Inferior parietal cortex (tissue), 1 donor: ENCODE measurements at regions not wholly inside any gene's neighbourhood (a gene's known extent, or its start where the extent isn't known, plus 50 kb on each side); places are given as distances from the start of the nearest gene placed in this dataset.

Experiments
- DNase-seq: peaks from one replicate; pipeline ENCODE4 v3.0.0-alpha.2; 2016; ENCODE audit errors: extremely low spot score

DNA sequence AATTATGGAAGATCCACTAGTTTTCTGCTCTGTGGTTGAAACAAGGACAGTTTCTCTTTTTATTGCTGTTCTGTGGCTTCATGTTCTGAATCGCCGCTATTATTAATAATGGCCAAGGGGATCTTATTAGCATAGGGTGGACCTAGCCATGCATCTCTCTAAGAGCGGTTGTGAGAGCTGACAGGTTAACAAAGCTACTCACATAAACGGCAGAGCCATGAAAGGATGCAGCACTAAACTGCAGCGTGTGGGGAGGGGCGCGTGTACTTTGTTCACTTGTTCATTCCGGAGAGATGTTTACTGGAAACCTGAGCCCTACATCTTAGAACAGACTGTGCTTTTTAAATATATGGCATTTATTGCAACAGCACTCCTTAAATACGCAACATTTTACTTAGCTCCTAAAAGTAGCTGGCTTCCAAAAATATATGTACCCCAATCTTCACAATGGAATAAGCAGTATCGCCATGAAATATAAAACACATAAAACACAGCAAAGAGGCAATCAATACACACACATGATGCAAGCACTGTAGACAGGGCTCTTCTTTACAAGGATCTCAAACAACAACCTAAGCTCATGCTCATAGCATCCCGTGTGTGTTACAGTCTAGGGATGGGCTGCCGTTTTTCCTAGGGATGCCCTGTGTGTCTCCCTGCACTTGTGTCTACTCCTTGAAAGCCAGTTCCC is 424.6 kb downstream of the MED10 start:
- DNase-seq: no peak

DNA sequence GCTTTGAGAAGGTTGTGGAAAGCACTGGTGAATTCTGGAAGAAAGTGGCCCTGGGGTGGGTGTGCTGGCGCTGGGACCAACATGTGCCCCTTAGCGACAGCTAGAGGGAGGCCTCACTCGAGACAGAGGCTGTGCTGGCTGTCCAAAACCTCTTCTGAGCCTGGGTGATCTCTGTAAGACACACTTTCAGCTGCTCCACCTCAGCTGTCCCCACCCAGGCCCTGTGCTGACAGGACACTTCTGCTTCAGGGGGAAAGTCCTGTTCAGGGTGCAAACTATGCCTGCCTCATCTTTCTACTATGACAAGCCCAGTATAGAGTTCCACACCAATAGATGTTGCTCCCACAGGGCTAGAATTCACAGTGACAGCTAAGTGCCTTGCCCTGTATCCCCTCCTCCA is 426.4 kb downstream of the MED10 start:
- no peak for DNase-seq

DNA sequence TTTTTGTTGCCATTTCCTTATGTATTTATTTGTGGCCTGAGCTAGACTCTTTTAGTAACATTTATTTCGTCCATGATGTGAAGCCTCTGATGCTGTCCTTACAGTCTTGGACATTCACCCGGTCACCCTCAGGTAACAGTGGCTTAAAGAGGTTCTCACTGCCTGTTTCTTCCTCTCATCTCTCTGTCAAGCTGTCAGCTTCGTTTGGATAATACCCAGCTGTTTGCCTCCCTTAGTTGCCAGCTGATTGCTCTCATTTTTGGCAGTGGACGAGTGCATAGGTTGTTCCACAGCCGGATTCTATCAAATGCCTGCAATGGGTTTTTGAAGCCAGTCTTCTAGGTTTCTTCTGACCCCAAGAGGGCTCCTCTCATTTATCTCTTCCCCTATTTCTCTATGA is 427.7 kb downstream of the MED10 start:
- no peak for DNase-seq

DNA sequence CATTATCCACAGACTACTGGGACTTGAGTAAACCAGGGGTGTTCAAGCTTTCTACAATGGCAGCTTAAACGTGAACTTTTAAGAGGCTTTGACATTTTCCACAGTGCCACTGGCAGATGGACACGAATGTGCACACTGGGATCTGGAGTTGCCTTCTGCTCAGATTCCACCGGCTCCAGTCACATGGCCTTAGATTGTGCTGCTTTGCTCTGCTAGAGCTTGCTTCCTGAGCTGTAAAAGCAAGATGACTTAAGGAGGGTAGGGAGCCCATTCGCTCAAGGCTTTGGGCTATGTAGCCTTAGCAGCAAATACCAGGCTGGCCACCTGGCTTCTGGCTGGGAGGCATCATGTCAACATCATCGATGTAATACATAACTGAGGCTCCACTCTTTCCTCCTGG is 436.9 kb downstream of the MED10 start:
- no peak for DNase-seq

DNA sequence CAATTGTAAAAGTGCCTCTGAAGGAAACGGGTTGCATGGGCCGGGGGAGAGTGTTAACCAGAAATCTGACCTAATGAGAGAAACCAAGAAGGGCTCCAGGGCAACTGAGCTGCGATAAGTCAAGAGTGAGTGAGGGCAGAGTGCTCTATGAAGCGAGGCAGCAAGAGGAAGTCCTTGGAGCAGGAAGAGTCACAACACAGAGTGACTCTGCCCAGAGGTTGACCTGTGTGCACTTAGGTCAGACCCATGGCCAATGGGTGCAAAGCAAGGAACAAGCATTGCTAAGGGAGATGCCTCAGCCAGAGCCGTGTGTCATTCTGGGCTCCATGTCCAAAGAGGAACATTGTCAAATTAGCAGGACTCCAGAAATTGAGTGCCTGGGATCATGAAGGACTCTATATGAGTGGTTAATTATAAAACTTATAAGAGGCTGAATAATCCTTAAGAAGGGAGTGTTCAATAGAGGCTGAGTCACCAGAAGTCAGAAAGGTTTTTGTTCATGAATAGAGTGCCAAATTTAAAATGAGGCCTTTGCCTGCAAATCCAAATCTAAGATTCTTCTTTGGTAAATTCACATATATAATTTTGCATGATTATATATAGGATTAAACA is 438.5 kb downstream of the MED10 start:
- DNase-seq: no peak

DNA sequence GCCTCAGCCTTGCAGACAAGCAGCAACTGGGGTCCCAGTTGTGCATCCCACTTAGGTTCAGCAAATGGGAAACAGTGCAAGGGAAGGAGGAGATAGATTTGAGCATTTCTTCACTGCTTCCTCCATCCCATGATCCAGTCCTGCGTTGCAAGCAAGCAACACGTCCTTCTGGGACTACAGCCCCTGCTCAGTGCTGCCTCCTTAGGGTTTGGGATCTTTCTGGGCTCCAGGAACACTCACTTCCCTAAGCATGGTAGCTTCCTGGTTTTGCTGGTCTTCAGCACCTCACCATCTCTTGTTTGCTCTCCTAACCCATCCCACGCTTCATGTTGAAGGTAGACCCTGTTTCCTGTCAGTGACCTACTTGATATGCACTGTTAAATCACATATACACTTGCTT is 444.7 kb downstream of the MED10 start:
- DNase-seq: no peak

DNA sequence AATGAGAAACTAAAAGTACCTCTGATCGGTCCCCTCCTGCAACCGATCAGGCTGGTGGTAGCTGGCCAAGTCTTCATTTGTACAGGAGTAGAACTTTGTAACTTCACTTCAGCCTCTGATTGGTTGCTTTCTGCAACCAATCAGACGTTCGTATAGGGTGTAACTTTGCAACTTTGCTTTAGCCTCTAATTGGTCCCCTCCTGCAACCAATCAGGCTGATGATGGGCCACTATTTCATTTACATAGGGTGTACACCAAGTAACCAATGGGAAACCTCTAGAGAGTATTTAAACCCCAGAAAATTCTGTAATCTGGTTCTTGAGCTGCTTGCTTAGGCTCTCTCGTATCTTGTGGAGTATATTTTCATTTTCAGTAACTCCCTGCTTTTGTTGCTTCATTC is 445.5 kb downstream of the MED10 start:
- no peak for DNase-seq

DNA sequence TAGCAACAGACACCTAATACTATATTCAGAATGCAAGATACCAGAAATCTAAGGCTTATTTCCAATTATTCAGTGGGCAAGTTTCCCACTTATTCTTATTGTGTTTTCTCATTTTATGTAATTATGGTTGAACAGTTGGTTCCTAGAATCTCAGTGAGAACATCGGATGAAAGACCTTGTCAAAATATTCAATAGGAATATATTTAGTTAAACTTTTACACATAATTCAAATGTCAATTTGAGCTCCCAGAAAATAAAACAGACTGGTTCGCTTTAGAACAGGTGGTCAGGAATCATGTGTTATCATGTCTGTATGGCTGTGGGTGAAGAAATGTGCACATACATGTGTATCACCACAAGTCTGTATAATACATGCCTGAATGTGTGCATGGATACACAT is 447.8 kb downstream of the MED10 start:
- DNase-seq: no peak

DNA sequence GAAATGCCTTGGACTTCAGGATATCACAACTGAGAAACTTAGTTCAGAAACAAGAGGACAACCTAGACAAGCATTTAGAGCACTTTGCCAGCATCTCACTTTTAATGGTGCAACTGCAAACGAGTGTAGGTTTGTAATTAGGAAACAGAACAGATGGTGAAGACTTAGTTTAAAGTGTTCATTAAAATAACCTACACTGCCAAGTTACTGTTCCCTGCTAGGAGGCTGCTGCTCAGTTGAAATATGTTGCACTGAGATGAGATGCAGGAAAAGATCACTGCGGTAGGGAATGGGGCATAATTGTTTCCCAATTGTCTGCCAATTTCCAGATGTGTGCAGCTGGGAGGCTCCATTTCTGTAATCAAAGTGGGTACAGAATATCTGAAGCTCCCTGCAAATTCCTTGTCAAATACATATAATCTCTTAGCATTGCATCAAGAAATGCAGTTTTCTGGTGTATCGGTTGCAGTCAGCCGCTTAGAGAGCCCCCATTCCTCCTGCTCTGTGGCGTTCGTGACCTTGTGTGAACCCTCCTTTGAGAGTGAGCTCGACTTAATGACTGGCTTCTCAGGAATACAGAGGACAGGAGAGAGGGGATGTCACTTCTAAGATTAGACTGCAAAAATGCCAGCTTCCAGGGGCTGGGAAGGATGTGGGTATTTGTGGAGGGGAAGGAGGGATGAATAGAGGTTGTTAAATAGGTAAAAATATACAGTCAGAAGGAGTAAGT is 448.9 kb downstream of the MED10 start:
- peak; percentile 51 for DNase-seq

DNA sequence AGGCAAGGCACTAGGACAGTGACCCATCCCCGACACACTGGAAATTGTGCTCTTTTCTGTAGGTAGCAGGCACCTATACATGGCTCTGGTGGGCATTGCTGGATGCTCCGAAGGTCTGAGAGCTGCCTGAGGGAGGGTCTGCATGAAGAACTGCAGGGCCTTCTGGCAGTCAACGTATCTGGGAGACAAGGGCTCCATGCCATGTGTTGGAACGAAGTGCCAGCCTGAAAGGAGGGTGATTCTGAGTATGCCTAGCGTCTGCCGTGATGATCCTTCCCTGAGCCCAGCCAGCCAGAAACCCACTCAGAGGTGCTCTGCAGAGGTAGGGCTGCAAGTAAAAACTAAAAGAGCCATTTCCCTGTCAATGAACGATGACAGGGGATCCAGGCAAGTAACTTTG is 453.2 kb downstream of the MED10 start:
- DNase-seq: no peak

DNA sequence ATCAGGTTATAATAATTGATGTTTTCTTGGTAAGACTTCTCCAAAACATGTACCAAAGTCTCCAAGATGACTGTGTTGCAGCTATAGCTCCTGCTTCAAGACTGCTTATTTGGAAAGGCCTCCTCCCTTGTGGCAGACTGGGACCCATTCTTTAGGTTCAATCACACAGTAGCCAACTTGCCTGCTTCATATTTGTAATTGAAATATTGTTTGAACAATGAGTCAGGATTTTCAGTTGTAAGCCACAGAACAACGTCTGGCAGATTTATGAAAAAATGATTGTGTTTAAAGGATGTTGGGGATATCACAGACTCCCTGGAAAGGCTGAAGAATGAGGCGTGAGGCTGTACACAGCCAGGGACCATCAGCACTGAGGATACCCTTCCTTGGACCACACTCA is 458.9 kb downstream of the MED10 start:
- DNase-seq: no peak

DNA sequence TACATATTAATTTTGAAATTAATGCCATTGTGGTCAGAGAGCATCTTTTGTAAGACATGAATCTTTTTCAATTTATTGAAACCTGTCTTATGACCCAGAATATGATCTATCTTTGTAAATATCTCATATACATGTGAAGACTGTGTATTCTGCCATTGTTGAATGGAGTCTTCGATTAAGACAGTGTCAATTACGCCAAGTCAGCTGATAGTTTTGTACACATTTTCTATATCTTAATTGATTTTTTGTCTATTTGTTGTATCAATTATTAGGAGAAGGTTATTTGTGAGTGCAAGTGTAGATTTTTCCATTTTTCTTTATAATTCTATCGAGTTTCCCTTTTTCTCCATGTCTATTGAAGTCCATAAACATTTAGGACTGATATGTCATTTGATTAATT is 471.6 kb downstream of the MED10 start:
- no peak for DNase-seq

DNA sequence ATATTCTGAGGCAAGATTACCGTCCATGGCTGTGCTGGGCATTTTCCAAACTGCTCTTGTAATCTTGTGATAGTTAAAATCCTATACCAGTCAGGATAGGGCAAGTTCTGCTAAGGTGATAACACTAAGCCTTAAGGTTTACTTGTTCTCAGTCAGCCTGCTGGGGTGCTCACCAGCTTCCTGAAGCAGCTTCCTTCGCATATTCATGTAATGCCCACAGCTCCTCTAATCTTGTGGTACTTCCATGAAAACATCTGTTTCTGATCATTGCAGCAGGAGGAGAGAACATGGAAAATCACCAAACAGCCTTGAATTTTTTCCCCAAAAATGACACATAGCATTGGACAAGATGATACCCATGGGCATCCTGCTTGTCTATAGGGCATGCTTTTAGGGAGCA is 473.2 kb downstream of the MED10 start:
- no peak for DNase-seq

DNA sequence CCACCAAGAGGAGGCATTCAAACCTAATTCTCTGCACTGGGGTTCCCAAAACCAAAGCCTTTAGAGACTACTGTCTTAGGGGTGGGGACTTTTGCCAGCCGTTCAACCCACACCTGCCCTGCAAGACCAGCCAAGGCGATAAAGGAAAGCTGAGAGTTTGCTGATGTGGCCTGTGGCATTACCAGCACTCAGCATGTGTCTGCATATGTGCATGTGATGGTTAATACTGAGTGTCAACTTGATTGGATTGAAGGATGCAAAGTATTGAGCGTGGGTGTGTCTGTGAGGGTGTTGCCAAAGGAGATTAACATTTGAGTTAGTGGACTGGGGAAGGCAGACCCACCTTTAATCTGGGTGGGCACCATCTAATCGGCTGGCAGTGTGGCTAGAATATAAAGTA is 474.2 kb downstream of the MED10 start:
- no peak for DNase-seq

DNA sequence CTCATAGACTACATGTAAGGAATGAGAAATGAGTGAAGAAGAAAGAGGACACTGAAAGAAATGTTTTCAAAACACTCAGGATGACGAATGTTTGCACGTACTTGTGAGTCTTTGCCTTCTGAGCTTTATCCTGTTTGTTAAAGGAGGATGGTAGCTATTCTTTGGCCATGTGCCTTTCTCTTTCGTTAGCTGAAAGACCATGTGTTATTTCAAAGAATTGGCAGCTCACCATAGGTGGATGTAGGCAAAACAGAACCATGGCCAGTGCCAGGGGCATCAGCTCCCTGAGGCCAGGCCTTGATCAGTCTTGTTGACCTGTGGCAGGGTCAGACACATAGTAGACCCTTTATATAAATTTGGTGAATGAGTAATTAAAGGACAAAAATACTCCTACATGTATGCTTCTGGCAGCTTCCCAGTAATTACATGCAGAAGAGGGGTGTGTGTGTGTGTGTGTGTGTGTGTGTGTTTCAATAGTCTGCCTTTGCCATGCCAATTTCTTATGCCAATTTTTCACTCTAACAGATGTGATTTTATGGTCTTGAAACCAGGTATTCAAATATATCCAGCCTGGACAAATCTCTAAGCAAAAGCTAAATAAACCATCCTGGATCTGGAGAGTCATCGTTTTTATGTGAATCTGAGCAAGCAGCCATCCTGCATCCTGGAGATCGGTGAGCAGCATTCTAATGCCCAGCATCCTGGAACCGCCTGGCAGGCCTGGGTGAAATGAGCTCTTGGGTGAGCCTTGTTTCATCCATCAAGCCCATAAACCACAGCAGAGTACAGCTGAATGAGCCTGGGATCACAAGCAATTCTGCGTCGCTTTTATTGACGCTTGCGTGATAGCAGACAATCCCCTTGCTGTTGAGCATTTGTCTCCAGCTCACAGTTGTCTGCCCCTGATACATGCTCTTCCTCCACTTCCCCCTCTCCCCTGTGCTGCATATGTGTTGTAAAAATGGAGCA is 475.4 kb downstream of the MED10 start:
- no peak for DNase-seq

DNA sequence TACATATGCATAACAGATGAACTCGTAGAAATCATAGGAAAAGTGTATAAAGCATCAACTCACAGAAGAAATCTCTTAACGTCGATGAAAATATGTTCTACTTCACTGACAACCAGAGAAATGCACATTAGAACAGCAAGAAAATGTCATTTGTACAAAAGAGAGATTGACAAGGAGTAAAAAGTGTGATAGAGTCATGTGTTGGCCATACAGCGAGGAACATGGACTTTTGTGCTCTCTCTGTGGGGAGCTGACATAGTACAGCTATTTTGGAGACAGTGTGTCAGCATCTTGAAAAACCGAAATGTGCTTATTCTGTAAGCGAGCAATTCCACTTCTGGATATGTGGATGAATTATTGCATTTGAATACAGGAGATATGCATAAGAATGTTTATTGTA is 477.9 kb downstream of the ICE1 start:
- no peak for DNase-seq

DNA sequence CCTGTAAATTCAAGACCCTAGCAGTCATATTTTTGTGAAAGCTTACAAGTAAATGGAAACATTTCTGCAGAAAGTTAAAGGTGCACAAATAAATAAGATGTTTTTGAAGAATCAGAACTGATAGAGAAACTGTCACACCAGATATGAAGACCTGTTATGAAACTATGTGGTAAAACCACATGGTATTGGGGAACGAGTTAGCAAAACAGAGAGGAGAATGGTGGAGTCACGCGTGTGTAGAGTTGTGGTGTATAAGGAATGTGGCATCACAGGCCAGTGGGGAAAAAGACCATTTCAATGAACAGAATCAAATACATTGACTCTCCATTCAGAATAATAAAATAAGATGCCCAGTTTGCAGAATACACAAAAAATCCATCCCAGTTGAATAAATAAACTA is 477.2 kb downstream of the ICE1 start:
- no peak for DNase-seq

DNA sequence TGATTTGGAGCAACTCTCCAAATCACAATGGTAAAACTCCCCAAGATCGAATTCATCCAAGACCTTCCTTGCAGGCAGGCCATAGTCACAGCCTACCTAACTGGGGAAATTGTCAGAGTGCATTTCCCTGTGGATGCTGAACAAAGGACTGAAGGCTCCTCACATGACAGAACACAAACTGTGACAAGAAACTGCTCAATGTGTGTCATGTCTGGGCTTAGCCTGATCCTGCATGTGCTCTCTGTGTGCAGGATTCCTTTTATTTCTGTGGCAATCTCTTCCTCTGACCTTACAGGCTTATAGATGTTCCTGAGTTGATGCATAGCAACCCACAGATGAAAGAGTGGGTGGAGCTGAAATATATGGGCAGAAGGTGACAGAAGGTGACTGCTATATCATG is 465.8 kb downstream of the ICE1 start:
- no peak for DNase-seq

DNA sequence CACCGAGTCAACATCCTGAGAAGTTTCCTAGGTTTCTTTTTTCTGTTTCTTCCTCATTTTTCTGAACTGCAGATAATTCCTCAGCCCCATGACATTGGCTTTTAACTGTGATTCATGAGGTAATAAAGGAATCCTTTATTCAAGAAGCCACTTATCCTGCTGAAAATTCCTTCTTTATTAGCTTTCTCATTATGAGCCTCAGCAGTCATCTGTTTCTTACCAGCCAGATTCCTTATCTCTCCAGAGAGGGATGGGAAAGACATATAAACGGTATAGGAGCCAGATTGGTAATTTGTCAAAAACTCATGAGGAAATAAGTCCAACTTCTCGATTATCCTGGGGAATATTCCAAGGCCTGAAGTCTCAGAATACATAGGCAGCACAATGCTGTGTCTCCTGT is 465.4 kb downstream of the ICE1 start:
- DNase-seq: no peak

DNA sequence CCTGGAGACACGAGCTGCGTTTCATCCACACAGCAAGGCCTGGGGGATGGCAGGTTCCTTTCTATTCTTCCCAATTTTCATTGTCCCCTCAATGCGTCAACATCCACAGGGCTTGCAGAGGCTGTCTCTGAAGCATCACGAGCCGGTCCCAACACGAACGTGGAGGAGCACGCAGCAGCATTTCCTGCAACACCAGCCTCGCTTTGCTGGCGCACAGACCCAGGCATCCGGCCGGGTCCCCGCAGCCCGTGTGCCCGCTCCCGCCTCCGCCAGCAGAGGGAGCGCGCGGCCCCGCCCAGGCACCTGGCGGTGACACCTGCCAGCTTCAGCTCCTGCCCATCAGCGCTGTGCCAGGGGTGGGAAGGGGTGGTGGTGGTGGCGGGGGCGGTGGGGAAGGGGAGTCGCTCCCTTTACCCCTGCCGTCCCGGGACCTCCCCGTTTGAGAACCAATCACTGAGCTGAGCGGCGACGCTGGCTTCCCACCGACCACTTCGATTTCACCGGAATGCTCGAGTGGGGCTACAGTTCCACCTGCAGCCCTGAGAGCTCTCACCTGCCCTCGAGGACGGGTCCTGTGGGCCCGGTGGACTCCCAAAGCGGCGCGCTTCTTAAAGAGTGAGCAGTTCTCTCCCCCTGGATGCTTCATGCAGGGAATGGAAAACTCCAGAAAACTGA is 464.5 kb downstream of the ICE1 start:
- no peak for DNase-seq

DNA sequence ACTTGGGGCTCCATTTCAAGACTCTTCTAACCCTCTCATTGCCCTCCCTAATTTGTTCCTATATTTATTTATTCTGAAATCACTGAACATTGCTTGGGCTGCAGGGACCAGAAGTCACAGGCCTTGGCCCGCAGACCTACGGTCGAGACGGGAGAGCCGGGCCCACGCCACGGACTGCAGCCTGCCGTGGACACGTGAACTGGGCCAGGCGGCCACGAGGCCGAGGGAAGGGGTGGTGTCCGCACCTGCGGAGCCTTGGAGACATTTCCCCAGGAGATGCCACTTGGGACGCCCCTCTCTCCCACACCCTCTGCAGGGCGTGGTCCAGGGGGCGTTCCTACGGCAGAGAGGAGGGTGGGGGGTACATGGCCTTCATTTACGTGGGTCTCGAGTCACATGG is 463.9 kb downstream of the ICE1 start:
- no peak for DNase-seq

DNA sequence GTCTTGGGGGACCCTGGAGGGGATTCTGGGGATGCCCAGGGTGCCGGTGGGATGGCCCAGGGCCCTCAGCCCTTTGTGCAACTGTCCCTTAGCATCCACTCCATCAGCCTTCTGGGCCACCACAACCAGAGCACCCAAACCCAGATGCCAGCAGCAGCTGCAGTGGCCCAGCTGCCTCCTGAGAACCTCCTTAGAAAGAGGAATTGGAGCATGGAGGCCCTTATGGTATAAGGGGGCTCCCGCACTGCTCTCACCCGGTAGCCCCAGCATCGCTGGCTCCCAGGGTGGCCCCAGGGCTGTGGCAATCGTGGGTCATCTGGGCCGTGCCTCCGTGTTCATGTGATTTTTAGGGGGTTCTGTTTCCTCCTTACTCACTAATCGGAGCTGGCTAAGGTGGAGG is 463.3 kb downstream of the ICE1 start:
- DNase-seq: no peak
